ENCODE measurements at regions not wholly inside any gene's neighbourhood (a gene's known extent, or its start where the extent isn't known, plus 50 kb on each side); places are given as distances from the start of the nearest gene placed in this dataset.

DNA sequence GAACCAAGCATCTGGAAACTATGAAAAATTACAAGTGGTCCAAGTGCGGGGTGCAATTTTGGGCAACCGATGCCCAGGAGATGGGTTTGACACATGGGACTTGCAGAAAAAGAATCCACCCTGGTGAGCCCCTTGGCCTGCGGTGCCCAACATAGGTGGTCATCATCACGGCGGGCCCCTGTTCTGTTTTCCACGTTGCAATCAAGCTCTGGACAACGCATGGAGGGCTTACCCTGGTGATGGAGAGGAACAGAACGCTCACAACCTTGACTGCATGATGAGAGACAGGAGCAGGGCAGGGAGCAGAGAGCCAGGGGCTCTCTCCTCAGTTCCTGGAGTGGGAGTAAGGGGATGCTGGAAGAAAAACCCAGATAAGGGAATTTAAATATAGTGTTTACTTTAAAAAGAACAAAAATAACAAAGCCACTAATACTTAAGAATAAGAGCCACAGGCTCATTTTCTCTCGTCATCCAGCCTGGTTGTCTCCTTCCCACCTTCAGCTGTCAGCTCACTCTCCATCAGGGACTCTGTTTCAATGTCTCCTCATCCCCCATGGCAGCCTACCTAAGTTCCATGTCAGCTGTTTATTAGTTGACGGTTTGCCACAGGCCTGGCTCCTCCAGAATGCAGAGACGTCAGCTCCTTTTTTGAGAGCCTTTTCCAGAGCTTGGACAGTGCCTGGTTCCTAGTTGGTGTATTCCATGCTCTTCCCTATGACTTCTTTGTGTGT, 172.1 kb downstream of the GADD45G start:
- no peak for DNase-seq

- no peak for DNase-seq
Measured at GRCh38 chr9:89777544-89777943, 172.7 kb downstream of the GADD45G start.

GRCh38 chr9:89778100-89779090, 173.6 kb downstream of the GADD45G start:
- no peak for DNase-seq

DNA sequence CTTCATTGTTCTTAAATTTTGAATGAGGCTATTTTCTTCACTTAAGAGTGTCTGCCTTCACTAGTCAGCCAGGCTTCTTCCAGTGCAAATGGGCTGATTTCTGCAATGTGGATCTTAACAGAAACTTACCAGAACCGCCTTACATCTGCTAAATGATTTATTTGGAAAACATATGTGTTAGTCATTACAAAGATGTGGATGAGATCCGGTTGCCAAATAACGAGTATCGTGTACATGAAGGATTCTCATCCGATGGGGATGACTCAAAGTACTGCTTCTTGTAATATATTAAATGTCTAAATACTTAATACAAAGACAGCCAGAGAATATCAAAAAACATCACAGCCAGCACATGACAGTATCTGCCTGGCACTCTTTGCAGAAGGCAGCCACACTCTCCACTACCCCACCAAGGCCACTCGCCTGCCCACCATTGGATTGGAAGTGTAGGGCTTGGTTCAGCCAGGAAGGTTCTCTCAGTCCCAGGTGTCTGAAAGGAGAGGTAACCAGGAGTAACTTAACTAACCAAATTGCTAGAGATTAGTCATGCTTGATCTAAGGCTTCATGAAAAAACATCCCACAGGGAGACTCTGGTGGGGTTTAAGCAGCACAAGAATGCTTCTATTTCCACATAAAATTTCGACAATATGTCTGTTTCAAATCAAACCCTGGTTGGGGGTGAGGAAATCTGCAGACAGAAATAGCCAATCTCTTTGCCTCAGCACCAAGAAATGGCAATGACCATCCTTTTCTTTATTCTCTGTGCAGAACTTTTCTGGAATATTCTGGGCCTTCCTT, 174.8 kb downstream of the GADD45G start:
- no peak for DNase-seq

DNA sequence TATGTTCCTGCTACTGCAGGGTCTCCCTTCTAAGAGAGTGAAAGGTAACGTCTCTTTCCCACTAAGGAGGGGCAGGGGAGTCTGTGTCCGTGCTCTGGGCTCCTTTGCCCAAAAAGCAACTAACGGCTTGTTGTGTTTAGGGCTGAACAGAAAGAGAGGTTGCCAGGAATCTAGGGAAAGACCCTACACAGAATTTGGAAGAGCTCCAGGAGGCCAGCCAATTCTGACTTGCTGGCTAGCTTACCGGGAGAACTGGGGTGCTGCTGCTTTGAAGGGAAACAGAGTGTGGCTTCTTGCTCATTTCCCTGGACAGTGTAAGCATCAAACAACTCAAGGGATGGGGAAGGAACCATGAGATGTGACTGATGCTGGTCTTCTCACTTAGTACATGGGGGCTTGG, 176.1 kb downstream of the GADD45G start:
- no peak for DNase-seq

GRCh38 chr9:89781838-89782540, 177.2 kb downstream of the GADD45G start:
- DNase-seq, result no peak

DNA sequence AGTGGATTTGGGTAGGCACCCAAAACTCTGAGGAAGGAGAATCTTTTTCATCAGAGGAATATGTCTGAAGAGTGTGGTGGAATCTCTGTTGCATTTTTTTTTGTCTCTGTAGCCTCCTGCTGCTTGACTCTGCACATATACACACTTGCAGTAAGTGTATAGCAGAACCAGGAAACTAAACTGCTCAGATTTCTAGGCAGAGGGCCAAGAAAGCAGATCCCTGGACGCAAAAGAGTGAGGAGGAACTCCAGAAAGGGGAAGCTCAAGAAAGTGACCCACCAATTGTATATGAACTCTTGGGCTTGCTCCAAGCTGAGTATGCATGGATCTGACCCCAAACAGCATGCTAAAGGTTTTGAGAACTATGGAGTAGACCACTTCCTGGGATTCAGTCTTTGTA, 181.8 kb downstream of the GADD45G start:
- no peak for DNase-seq

DNA sequence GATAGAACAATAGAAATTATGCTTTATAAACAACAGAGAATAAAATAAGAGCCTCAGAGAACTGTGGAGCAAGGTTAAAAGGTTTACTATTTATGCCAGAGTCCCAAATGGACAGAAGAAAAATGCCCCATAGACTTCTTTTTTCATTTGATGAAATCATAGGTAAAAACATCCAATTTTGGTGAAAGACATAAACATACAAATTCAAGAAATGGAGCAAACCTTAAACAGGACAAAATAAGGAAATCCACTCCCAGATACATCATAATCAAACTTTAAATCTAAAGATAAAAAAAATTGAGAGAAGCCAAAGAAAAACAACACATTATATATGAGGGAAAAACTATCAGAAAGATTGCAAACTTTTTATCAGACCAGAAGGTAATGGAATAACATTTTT, 182.8 kb downstream of the GADD45G start:
- DNase-seq, result no peak

DNA sequence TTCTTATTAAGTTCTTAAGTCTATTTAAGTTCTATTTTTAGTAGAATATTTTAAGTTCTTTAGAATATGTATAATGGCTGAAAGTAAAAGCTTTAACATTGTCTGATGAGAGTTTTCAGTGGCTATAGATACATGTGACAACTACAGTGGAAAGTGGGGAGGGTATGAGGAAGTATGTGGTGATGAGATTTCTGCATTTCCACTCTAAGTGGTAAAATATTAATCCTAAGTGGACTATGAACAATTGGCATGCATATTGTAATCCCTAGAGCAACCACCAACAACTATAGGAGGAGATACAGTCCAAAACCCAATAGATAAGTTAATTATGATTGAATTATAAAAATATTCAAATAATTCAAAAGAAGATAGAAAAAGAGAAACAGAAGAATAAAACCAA, 183.6 kb downstream of the GADD45G start:
- no peak for DNase-seq

GRCh38 chr9:89789922-89790510, 185.2 kb downstream of the GADD45G start:
- DNase-seq, result no peak

GRCh38 chr9:89790542-89791109, 185.8 kb downstream of the GADD45G start:
- DNase-seq, result no peak

DNA sequence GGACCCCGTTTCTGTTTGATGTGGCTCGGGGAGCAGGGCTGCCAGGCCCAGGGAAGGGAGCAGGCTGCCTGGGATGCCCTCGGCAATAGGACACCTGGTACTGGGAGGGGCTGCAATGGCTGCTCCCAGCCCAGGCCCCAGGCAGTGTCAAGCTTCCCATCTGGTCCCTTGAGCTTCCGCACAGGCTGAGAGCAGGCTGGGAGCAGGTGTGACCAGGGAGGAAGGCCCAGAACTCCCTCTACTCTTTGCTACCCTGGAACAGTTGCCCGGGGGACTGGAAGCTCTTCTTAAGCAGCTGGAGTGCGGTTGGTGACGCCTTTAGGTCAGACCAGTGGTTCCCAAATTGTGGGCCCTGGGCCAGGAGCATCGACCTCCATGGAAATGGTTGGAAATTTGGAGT, 186.9 kb downstream of the GADD45G start:
- no peak for DNase-seq

DNA sequence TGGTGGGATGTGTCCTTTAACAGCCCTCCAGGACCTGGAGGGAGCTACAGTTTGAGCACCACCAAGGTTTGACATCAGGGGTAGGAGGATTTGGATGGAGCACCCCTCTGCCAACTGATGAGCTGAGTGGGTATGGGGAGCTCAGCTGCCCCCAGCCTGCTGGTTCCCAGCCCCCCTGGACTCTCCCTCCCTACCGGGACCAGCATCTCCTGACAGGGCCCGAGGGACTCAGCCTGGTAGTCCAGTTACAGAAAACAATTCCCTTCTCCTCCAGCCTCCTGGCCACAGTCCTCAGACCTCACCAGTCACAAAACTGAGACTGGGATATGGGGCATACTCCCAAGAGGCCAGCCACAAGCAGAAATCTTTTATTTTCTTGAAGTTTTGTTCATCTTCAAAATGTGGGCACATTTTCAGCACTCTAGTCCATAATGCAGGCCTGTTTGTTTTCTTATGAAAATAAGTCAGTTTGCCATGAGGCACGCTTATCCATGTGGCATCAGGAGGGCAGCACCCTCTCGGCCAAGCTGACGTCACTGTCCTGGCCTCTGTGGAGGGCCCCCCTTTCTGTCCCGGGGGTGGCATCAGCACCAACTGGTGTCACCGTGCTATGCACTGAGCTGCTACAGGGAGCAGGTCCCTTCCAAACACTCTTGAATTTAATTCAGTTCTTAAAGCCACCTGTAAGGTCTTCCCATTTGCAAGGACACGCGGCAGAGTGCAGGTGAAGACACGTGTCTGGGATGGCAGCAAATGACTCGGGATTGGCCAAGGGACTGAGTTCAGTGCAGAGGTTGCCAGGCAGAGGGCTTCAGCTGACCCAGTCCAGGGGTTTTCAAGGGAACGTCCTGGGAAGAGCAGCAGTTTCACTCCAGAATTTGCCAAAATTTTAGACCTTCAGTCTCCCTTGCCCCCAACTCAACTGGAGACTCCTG, 187.6 kb downstream of the GADD45G start:
- DNase-seq, result no peak

DNA sequence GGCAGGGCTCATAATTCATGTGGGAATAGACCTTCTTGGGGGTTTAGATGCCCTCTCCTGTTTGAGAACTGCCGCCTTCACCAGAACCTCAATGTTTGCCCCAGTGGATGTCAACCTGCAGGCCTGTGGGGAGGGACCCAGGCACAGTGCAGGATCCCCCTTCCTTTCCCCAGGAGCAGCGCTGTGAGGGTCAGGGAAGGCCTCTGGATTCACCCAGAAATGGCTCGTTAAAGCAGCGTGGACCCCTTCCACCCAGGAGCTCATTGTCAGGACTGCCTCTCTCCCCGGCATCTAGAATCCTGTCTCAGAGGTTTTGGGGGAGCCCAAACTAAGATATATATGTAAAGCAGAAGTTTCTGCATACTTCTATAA, 188.3 kb downstream of the GADD45G start:
- DNase-seq, result no peak

DNA sequence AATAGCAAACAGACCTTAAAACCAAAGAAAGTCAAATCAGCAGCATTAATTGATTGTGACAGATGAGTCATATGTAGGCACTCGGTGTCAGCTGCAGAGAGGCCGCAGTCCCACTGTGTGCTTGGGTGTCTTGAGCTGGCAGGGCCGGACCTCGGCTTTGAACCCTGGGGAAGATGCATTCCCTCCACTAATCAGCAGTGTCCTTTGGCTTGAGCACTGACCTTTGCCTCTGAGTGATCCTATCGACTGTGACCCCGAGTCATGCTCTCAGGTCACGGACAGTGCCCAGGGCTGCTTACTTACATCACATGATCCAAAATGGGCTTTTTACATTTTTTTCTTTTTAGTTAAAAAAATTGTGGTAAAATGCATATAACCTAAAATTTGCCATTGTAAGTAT, 188.7 kb downstream of the GADD45G start:
- DNase-seq, result no peak

- no peak for DNase-seq
Measured at GRCh38 chr9:89794918-89795317, 190.1 kb downstream of the GADD45G start.

- no peak for DNase-seq
Measured at GRCh38 chr9:89795538-89796195, 190.9 kb downstream of the GADD45G start.

GRCh38 chr9:89796606-89797005, 191.8 kb downstream of the GADD45G start:
- DNase-seq, result no peak

- no peak for DNase-seq
Measured at GRCh38 chr9:89797255-89797654, 192.4 kb downstream of the GADD45G start.

GRCh38 chr9:89797937-89798455, 193.2 kb downstream of the GADD45G start:
- no peak for DNase-seq

Data from NCI-H187 treated with DMSO at 0.1 percent for 48 hours (cell line).